ENCODE measurements at regions not wholly inside any gene's neighbourhood (a gene's known extent, or its start where the extent isn't known, plus 50 kb on each side); places are given as distances from the start of the nearest gene placed in this dataset.

DNA sequence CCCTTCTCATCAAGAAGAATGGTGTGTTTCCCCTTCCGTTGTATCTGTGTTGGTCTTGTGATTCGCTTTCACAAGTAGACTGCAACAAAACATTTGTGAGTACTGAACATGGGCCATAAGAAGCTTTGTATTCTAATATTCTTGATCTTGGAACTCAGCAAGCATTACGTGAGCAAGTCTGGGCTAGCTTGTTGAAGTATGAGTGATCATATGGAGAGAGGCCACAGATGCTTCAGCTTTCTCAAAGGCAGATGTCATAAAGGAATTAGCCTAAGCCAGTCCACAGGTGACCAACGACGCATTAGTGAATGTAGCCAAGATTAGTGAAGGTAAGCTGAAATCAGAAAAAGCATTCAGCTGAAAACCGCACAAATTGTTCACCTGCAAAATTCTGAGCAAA is 609.6 kb upstream of the NEGR1 start:
- TF ChIP-seq, protein P1, sequence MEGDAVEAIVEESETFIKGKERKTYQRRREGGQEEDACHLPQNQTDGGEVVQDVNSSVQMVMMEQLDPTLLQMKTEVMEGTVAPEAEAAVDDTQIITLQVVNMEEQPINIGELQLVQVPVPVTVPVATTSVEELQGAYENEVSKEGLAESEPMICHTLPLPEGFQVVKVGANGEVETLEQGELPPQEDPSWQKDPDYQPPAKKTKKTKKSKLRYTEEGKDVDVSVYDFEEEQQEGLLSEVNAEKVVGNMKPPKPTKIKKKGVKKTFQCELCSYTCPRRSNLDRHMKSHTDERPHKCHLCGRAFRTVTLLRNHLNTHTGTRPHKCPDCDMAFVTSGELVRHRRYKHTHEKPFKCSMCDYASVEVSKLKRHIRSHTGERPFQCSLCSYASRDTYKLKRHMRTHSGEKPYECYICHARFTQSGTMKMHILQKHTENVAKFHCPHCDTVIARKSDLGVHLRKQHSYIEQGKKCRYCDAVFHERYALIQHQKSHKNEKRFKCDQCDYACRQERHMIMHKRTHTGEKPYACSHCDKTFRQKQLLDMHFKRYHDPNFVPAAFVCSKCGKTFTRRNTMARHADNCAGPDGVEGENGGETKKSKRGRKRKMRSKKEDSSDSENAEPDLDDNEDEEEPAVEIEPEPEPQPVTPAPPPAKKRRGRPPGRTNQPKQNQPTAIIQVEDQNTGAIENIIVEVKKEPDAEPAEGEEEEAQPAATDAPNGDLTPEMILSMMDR (IDR thresholded peaks at IDR 0.05): no peak
- no peak for TF ChIP-seq POLR2A (IDR thresholded peaks at IDR 0.05)

All from testis (tissue), 2 donors.